ENCODE measurements at regions not wholly inside any gene's neighbourhood (a gene's known extent, or its start where the extent isn't known, plus 50 kb on each side); places are given as distances from the start of the nearest gene placed in this dataset.
"Not testable (repeated sequence)": the region's sequence is repeated elsewhere in the genome, so short reads cannot be mapped to it uniquely, and the experiment has no call there.

DNA sequence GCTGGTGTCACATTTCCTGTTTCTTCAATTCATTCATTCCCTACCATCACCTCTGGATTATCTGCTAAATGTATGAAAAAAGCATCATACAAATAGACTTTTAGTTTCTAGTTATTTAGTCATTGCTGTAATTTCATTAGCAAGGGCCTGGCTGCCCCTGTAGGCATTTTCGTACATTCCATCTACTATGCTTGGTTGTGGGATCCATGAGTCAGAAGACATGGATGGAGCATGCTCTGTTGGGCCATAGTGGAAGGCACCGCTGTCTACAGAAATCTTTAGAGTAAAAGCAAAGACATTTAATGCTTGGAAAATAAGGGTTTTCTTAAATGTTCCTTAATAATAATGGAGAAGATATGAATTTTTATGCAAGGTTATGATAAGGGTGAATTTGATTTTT lies 324.8 kb upstream of the MEIS1 start:
- TF ChIP-seq CTCF (IDR thresholded peaks at IDR 0.05; ENCODE audit: control extremely low read depth, extremely low read depth, low read depth, missing control alignments): no peak
- POLR2A ChIA-PET: no interaction called here
- DNase-seq (ENCODE audit: extremely low spot score): no peak
- CTCF ChIA-PET: no interaction called here

- CTCF ChIA-PET: interaction anchor here (2.3 kb wide), 1 partner anchor 10 kb away, joined by 7 read pairs; no protein-coding TSS in a partner anchor
- TF ChIP-seq CTCF (IDR thresholded peaks at IDR 0.05; ENCODE audit: control extremely low read depth, extremely low read depth, low read depth, missing control alignments): no peak
- DNase-seq (ENCODE audit: extremely low spot score): no peak
- POLR2A ChIA-PET: no interaction called here
These were observed 325.5 kb upstream of the MEIS1 start for GRCh38 chr2:66109419-66109818.

GRCh38 chr2:66105066-66105753 lies 329.7 kb upstream of the MEIS1 start:
- POLR2A ChIA-PET: no interaction called here
- no peak for DNase-seq (ENCODE audit: extremely low spot score)
- no peak for TF ChIP-seq CTCF (IDR thresholded peaks at IDR 0.05; ENCODE audit: control extremely low read depth, extremely low read depth, low read depth, missing control alignments)
- CTCF ChIA-PET: no interaction called here

- TF ChIP-seq CTCF (IDR thresholded peaks at IDR 0.05; ENCODE audit: control extremely low read depth, extremely low read depth, low read depth, missing control alignments): no peak
- DNase-seq (ENCODE audit: extremely low spot score): no peak
- ChIA-PET CTCF (interaction anchor here (0.7 to 1.0 kb wide), 3 partner anchors 8 to 32 kb away, joined by 3 read pairs; no protein-coding TSS in a partner anchor), POLR2A (no interaction called here)
These were observed 331.3 kb upstream of the MEIS1 start for GRCh38 chr2:66103581-66103980.

GRCh38 chr2:66101206-66101605 lies 333.7 kb upstream of the MEIS1 start:
- DNase-seq (ENCODE audit: extremely low spot score): no peak
- TF ChIP-seq CTCF (IDR thresholded peaks at IDR 0.05; ENCODE audit: control extremely low read depth, extremely low read depth, low read depth, missing control alignments): no peak
- CTCF ChIA-PET: no interaction called here
- POLR2A ChIA-PET: no interaction called here

DNA sequence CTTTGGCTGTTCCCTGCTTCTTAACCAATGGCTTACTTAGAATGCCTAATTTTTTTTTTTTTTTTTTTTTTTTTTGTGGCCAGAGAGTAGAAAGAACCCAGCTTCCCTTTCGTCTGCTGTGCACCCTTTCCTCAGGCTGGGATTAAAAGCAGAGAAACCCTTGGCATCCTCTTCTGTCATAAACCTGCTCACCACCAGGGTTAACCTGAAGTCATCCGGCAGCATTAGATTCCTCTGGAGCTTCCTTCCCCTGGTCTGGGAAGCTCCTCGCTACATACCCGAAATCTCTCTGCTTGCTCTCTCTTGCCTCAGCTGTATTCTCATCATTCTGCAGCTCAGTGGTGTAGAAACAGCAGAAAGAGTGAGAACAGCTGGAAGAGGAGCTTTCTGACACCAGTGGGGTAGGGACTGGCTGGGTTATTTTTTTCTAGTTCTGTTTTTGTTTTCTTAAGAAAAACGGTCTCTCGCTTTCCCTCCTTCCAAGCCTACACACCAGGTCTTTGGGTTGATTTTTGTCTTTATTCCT lies 339.0 kb upstream of the MEIS1 start:
- DNase-seq (ENCODE audit: extremely low spot score): no peak
- POLR2A ChIA-PET: no interaction called here
- CTCF ChIA-PET: interaction anchor here (1.3 kb wide), 1 partner anchor 11 kb away, joined by 3 read pairs; no protein-coding TSS in a partner anchor
- no peak for TF ChIP-seq CTCF (IDR thresholded peaks at IDR 0.05; ENCODE audit: control extremely low read depth, extremely low read depth, low read depth, missing control alignments)

DNA sequence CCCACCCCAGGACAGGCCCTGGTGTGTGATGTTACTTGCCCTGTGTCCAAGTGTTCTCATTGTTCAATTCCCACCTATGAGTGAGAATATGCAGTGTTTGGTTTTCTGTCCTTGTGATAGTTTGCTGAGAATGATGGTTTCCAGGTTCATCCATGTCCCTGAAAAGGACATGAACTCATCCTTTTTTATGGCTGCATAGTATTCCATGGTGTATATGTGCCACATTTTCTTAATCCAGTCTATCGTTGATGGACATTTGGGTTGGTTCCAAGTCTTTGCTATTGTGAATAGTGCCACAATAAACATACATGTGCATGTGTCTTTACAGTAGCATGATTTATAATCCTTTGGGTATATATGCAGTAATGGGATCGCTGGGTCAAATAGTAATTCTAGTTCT lies 340.2 kb upstream of the MEIS1 start:
- DNase-seq (ENCODE audit: extremely low spot score); POLR2A ChIA-PET; CTCF ChIA-PET: not testable (repeated sequence)

Measured in GM10248 (cell line).